H1 (cell line): ENCODE measurements at regions not wholly inside any gene's neighbourhood (a gene's known extent, or its start where the extent isn't known, plus 50 kb on each side); places are given as distances from the start of the nearest gene placed in this dataset.
"Not testable (repeated sequence)": the region's sequence is repeated elsewhere in the genome, so short reads cannot be mapped to it uniquely, and the experiment has no call there.

ENCODE experiments used
- CTCF ChIA-PET: fragments of 300-600 bp; sonication (Branson Sonifier 250); formaldehyde crosslinking; loops from one replicate; lab custom pipeline; 2021; ENCODE audit not compliant: partially characterized antibody; lab: Charles Lee
- POLR2A ChIA-PET: fragments of 300-600 bp; sonication (Branson Sonifier 250); formaldehyde crosslinking; loops from one replicate; lab custom pipeline; 2021; ENCODE audit warnings: inconsistent platforms; ENCODE audit not compliant: partially characterized antibody; lab: Charles Lee
- DNase-seq, 2 experiments: peaks; one replicate each; pipeline versions ENCODE4 v3.0.0 to v3.0.0-alpha.2; 2010 to 2022; ENCODE audit warnings: low spot score in 2 of 2, low read depth in 1 of 2, mixed read lengths in 1 of 2
- FAIRE-seq: peaks from 2 replicates; lab custom pipeline; 2011; peaks lifted over from hg19 to GRCh38; lab: Jason Lieb, UNC
- H2AFZ ChIP-seq: 2 replicates; pipeline ENCODE4 v1.8.1; 2012; ENCODE audit warnings: low read length, inconsistent platforms
- H2AK5ac ChIP-seq: 2 replicates; pipeline ENCODE4 v1.6.1; 2013; ENCODE audit warnings: low read depth, low read length
- H2BK120ac ChIP-seq: replicated peaks from 2 replicates; pipeline ENCODE3; 2013; ENCODE audit warnings: low read depth, low read length, inconsistent platforms
- H2BK12ac ChIP-seq: 2 replicates; pipeline ENCODE4 v1.6.1; 2013; ENCODE audit warnings: low read depth, low read length
- H2BK15ac ChIP-seq: 2 replicates; pipeline ENCODE4 v1.6.1; 2013; ENCODE audit warnings: low read length
- H2BK20ac ChIP-seq: 2 replicates; pipeline ENCODE4 v1.6.1; 2013; ENCODE audit warnings: low read length
- H2BK5ac ChIP-seq: 2 replicates; pipeline ENCODE4 v1.6.1; 2013; ENCODE audit warnings: low read depth, low read length
- H3K14ac ChIP-seq: 2 replicates; pipeline ENCODE4 v1.6.1; 2013; ENCODE audit warnings: inconsistent platforms; ENCODE audit not compliant: insufficient read length
- H3K18ac ChIP-seq: 2 replicates; pipeline ENCODE4 v1.6.1; 2013; ENCODE audit warnings: low read length; ENCODE audit errors: extremely low read depth
- H3K23ac ChIP-seq: 2 replicates; pipeline ENCODE4 v1.6.1; 2013; ENCODE audit warnings: inconsistent platforms; ENCODE audit not compliant: insufficient read length
- H3K23me2 ChIP-seq: 2 replicates; pipeline ENCODE4 v1.6.1; 2013; ENCODE audit warnings: low read depth, low read length
- H3K27ac ChIP-seq: 2 replicates; pipeline ENCODE4 v1.6.1; 2011; ENCODE audit warnings: low read depth, low read length, inconsistent platforms
- H3K27me3 ChIP-seq, 4 experiments: replicated peaks in 1 of 4; 1 replicate in 1 of 4; 2 replicates in 3 of 4; pipeline versions ENCODE4 v1.6.1 to v1.8.1; 2011 to 2013; ENCODE audit warnings: low read length in 3 of 4, mild to moderate bottlenecking in 3 of 4, inconsistent platforms in 2 of 4, mixed read lengths in 2 of 4, moderate library complexity in 1 of 4; ENCODE audit not compliant: control insufficient read depth in 3 of 4, insufficient read depth in 3 of 4; ENCODE audit errors: extremely low read depth in 1 of 4
- H3K36me3 ChIP-seq, 4 experiments: 2 replicates each; pipeline versions ENCODE4 v1.6.1 to v1.8.1; 2011 to 2013; ENCODE audit warnings: mild to moderate bottlenecking in 4 of 4, low read length in 3 of 4, moderate library complexity in 2 of 4, control low read depth in 1 of 4, inconsistent platforms in 1 of 4; ENCODE audit not compliant: insufficient read depth in 4 of 4, control insufficient read depth in 2 of 4
- H3K4ac ChIP-seq: replicated peaks from 2 replicates; pipeline ENCODE3; 2013; ENCODE audit warnings: low read length, low read depth, mixed read lengths, inconsistent platforms; ENCODE audit not compliant: insufficient read length
- H3K4me1 ChIP-seq, 4 experiments: replicated peaks in 1 of 4; 1 replicate in 1 of 4; 2 replicates in 3 of 4; pipeline versions ENCODE4 v1.6.1 to v1.8.1; 2011 to 2013; ENCODE audit warnings: low read length in 3 of 4, inconsistent platforms in 2 of 4, mixed read lengths in 1 of 4; ENCODE audit not compliant: insufficient read depth in 4 of 4, control insufficient read depth in 3 of 4
- H3K4me2 ChIP-seq, 2 experiments: 2 replicates each; pipeline versions ENCODE4 v1.6.1 to v1.8.1; 2011 to 2013; ENCODE audit warnings: low read depth in 2 of 2, low read length in 2 of 2, control low read depth in 1 of 2, inconsistent platforms in 1 of 2, mild to moderate bottlenecking in 1 of 2; ENCODE audit not compliant: insufficient read depth in 1 of 2
- H3K4me3 ChIP-seq, 4 experiments: fragments of 200-600, 300-600 bp in 1 of 4; sonication (generic), shearing (Covaris generic), sonication (Bioruptor Twin) in 1 of 4; 2 replicates each; pipeline versions ENCODE4 v1.5.1 to v1.8.1; 2011 to 2016; ENCODE audit warnings: low read length in 4 of 4, low read depth in 3 of 4, control low read depth in 2 of 4, inconsistent platforms in 2 of 4, mild to moderate bottlenecking in 2 of 4, mixed read lengths in 1 of 4, moderate library complexity in 1 of 4; ENCODE audit not compliant: insufficient read depth in 2 of 4; ENCODE audit errors: extremely low read depth in 1 of 4
- H3K56ac ChIP-seq: replicated peaks from 2 replicates; pipeline ENCODE3; 2013; ENCODE audit warnings: low read depth, mild to moderate bottlenecking, mixed read lengths, low read length, inconsistent platforms; ENCODE audit not compliant: insufficient read length
- H3K79me1 ChIP-seq: 2 replicates; pipeline ENCODE4 v1.6.1; 2013; ENCODE audit warnings: low read depth, low read length, control low read depth
- H3K79me2 ChIP-seq, 2 experiments: 2 replicates each; pipeline versions ENCODE4 v1.6.1 to v1.8.1; 2012 to 2013; ENCODE audit warnings: low read length in 2 of 2, mild to moderate bottlenecking in 2 of 2, inconsistent platforms in 1 of 2; ENCODE audit not compliant: insufficient read depth in 2 of 2, control insufficient read depth in 1 of 2
- H3K9ac ChIP-seq, 4 experiments: replicated peaks in 1 of 4; 1 replicate in 1 of 4; 2 replicates in 3 of 4; pipeline versions ENCODE4 v1.6.1 to v1.8.1; 2011 to 2013; ENCODE audit warnings: low read depth in 3 of 4, low read length in 3 of 4, control low read depth in 2 of 4, mild to moderate bottlenecking in 2 of 4, moderate library complexity in 2 of 4, inconsistent platforms in 1 of 4; ENCODE audit errors: extremely low read depth in 1 of 4
- H3K9me3 ChIP-seq, 2 experiments: 2 replicates each; pipeline versions ENCODE4 v1.6.1 to v1.8.1; 2012 to 2013; ENCODE audit warnings: mild to moderate bottlenecking in 2 of 2, moderate library complexity in 2 of 2, control low read depth in 1 of 2, inconsistent platforms in 1 of 2, low read depth in 1 of 2, low read length in 1 of 2, mixed read lengths in 1 of 2; ENCODE audit not compliant: insufficient read depth in 2 of 2
- H4K20me1 ChIP-seq, 2 experiments: replicated peaks in 1 of 2; 2 replicates each; pipeline versions ENCODE3 to v1.8.1; 2011 to 2013; ENCODE audit warnings: inconsistent platforms in 2 of 2, low read length in 2 of 2, mild to moderate bottlenecking in 1 of 2; ENCODE audit not compliant: insufficient read depth in 2 of 2, control insufficient read depth in 1 of 2
- H4K5ac ChIP-seq: 2 replicates; pipeline ENCODE4 v1.6.1; 2013; ENCODE audit warnings: low read length, low read depth, mixed read lengths, inconsistent platforms; ENCODE audit not compliant: insufficient read length
- H4K8ac ChIP-seq: 2 replicates; pipeline ENCODE4 v1.8.0; 2013; ENCODE audit warnings: mild to moderate bottlenecking, moderate library complexity, low read length, inconsistent platforms; ENCODE audit not compliant: insufficient read depth; ENCODE audit errors: extremely low read depth
- H4K91ac ChIP-seq: replicated peaks from 2 replicates; pipeline ENCODE3; 2013; ENCODE audit warnings: low read length, mixed read lengths, inconsistent platforms; ENCODE audit not compliant: insufficient read length
- WGBS, 2 experiments: shearing (Covaris generic) in 1 of 2; methylation state at CpG; one replicate each; pipeline versions ENCODE4 v1.1.6 to v1.1.7; 2013 to 2015; ENCODE audit warnings: low lambda C conversion rate in 2 of 2, mixed read lengths in 2 of 2, inconsistent platforms in 1 of 2, low coverage in 1 of 2, missing lambda C conversion rate in 1 of 2; ENCODE audit not compliant: insufficient replicate concordance in 2 of 2, insufficient coverage in 1 of 2, insufficient read length in 1 of 2; ENCODE audit errors: extremely low coverage in 1 of 2, missing lambda C conversion rate in 1 of 2; 5-methylcytosine and 5-hydroxymethylcytosine counted together

- H3K18ac ChIP-seq, H3K14ac ChIP-seq, DNase-seq, H3K4me1 ChIP-seq, H3K23me2 ChIP-seq, H3K27ac ChIP-seq, H3K9me3 ChIP-seq, H3K4me3 ChIP-seq, H2BK15ac ChIP-seq, H2BK5ac ChIP-seq, H2BK20ac ChIP-seq, H3K4ac ChIP-seq, H3K23ac ChIP-seq, H3K9ac ChIP-seq, POLR2A ChIA-PET, H4K8ac ChIP-seq, H3K79me1 ChIP-seq, H3K27me3 ChIP-seq, H3K36me3 ChIP-seq, H2AFZ ChIP-seq, H2BK12ac ChIP-seq, H4K5ac ChIP-seq, H4K20me1 ChIP-seq, H2BK120ac ChIP-seq, H3K79me2 ChIP-seq, H2AK5ac ChIP-seq, H4K91ac ChIP-seq, H3K4me2 ChIP-seq, H3K56ac ChIP-seq, FAIRE-seq: not testable (repeated sequence)
- WGBS, 2 experiments: 90% methylated on average over 6 of the region's 6 CpGs; no CpG with 5 or more reads in 1 of the 2 experiments
- CTCF ChIA-PET: interaction anchor here (1.0 kb wide), 1 partner anchor 87 kb away, joined by 3 read pairs; no protein-coding TSS in a partner anchor
These were observed 115.1 kb downstream of the YIPF5 start for GRCh38 chr5:144055391-144055790.

GRCh38 chr5:144060091-144060490, 110.4 kb downstream of the YIPF5 start:
- H2BK5ac ChIP-seq, FAIRE-seq, H2AFZ ChIP-seq, H3K4ac ChIP-seq, H3K56ac ChIP-seq, H4K91ac ChIP-seq, CTCF ChIA-PET, H3K18ac ChIP-seq, H3K23ac ChIP-seq, H2BK120ac ChIP-seq, H3K4me3 ChIP-seq, H2BK20ac ChIP-seq, H2AK5ac ChIP-seq, H3K79me1 ChIP-seq, POLR2A ChIA-PET, H2BK15ac ChIP-seq, H3K27ac ChIP-seq, H3K9ac ChIP-seq, H3K14ac ChIP-seq, H3K79me2 ChIP-seq, H4K20me1 ChIP-seq, H3K36me3 ChIP-seq, DNase-seq, H3K27me3 ChIP-seq, H3K4me1 ChIP-seq, H4K5ac ChIP-seq, H3K4me2 ChIP-seq, H3K9me3 ChIP-seq, H3K23me2 ChIP-seq, H2BK12ac ChIP-seq, H4K8ac ChIP-seq: not testable (repeated sequence)
- WGBS, 2 experiments: 95% methylated on average over 2 of the region's 2 CpGs; no CpG with 5 or more reads in 1 of the 2 experiments
